ENCODE measurements at regions not wholly inside any gene's neighbourhood (a gene's known extent, or its start where the extent isn't known, plus 50 kb on each side); places are given as distances from the start of the nearest gene placed in this dataset.
"Not testable (repeated sequence)": the region's sequence is repeated elsewhere in the genome, so short reads cannot be mapped to it uniquely, and the experiment has no call there.

DNA sequence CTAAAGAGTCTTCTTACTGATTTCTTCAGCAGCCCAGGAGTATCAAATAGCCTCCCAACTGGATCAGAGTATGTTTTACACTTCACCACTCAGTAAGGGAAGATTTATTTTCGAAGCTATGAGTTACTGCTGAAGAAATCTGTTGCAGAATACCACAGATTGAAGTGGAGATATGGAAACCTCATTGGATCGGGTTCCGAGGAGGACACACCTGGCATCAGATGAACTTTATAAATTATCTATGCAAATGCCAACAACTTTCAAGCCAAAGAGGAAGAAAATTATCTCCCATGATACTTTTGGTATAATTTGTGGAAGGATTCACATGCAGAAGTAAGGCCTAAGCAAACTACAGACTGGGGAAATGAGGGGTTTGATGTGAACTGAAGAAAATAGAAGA is 515.9 kb upstream of the NDST4 start:
- Histone ChIP-seq H3K27me3 (no peaks in the 10 kb centered on the region), H3K27ac (no peak overlapping the region), H3K9me3 (replicated peaks) (no peaks in the 10 kb centered on the region), H3K4me3 (no peak overlapping the region), H3K36me3 (no peaks in the 10 kb centered on the region), H3K4me1 (peaks cover 6% of the 10 kb centered on the region; the same call in 1 of the 2 replicates)
- no peak for DNase-seq

DNA sequence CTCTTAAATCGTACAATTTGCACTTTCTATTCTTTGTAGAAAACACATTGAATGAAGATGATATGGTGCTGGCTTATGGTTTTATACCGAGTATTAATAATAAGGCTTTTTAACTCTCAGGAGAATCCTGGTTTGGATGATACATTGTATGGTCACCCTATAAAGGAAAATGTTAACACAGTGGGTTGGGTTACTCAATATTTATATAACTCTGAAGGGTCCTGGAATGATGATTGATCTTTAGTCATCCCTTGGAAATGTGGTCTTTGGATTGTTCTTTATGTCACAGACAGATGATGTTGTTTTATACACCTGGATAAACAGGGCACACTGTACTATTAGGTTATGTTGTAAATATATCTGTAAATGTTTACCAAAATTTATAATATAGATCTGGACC is 496.2 kb upstream of the NDST4 start:
- no peak for DNase-seq
- H3K4me3 ChIP-seq: no peak overlapping the region
- no peaks in the 10 kb centered on the region for H3K9me3 ChIP-seq (replicated peaks)
- H3K27ac ChIP-seq: no peak overlapping the region
- H3K4me1 ChIP-seq: no peaks in the 10 kb centered on the region
- no peaks in the 10 kb centered on the region for H3K36me3 ChIP-seq
- no peaks in the 10 kb centered on the region for H3K27me3 ChIP-seq

DNA sequence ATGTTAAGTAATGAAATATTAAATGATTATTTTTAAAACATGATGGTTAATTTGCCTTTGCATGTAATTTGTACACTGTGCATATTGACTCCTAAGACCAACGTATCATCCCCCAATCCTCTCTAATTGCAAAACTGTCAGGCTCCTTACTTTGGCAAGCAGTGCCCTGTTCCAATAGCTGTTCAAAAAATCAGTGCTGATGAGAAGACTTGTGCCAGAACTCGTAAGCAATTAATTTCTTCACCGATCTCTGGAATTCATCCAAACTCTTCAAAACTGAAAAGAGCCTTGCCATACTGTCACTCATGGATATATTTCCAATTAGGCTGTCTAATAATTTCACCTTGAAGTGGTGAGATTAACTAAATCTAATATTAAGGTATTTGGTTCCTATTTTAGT is 493.9 kb upstream of the NDST4 start:
- Histone ChIP-seq H3K27me3 (no peaks in the 10 kb centered on the region), H3K36me3 (no peaks in the 10 kb centered on the region), H3K9me3 (replicated peaks) (no peaks in the 10 kb centered on the region), H3K27ac (no peak overlapping the region), H3K4me1 (no peaks in the 10 kb centered on the region), H3K4me3 (no peak overlapping the region)
- no peak for DNase-seq

DNA sequence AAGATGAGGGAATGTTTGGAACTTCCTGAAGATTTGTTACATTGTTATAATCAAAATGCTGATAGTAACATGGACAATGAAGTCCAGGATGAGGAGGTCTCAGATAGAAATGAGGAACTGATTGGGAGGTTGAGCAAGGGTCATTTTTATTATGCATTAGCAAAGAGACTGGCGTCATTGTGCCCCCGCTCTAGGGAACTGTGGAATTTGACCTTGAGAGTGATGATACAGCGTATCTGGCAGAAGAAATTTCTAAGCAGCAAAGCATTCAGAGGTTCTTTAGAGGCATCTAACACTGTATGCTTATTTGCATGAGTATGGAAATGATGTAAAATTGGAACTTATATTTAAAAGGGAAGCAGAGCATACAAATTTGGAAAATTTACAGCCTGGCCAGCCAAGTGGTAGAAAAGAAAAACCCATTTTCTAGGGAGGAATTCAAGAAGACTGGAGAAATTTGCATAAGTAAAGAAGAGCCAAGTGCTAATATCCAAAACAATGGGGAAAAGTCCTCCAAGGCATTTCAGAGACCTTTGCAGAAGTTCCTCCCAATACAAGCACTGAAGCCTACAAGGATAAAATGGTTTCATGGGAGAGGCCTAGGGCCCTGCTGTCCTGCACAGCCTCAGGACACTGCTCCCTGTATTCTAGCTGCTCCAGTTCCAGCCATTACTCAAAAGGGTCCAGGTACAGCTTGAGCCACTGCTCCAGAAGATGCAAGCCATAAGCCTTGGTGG is 483.0 kb upstream of the NDST4 start:
- no peak overlapping the region for H3K4me3 ChIP-seq

DNA sequence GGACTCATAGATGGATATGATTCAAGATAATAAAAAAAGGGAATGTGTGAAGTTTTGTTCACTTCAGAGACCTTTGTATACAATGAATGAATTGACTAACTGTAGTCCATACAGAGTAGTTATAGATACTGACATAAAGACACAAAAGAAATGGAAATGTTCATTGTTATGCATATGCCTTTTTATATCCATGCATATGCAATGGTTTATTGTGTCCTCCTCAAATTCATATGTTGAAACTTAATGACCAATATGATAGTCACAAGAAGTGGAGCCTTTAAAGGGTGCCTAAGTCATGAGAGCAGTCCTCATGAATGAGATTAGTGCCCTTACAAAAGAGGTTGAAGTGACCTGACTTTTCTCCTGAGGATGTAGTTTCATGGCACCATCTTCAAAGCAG is 467.5 kb upstream of the NDST4 start:
- no peaks in the 10 kb centered on the region for H3K9me3 ChIP-seq (replicated peaks)
- no peaks in the 10 kb centered on the region for H3K36me3 ChIP-seq
- no peaks in the 10 kb centered on the region for H3K4me1 ChIP-seq
- H3K27ac ChIP-seq: no peak overlapping the region
- DNase-seq: no peak
- H3K4me3 ChIP-seq: no peak overlapping the region
- H3K27me3 ChIP-seq: no peaks in the 10 kb centered on the region

More for the DNA sequence above, 483.0 kb upstream of the NDST4 start:
- Histone ChIP-seq H3K9me3 (replicated peaks) (peaks cover 3% of the 10 kb centered on the region; the same call in 1 of the 2 replicates), H3K27me3 (no peaks in the 10 kb centered on the region), H3K36me3 (no peaks in the 10 kb centered on the region), H3K4me1 (peaks cover 5% of the 10 kb centered on the region; the same call in 1 of the 2 replicates), H3K27ac (no peak overlapping the region)
- no peak for DNase-seq

DNA sequence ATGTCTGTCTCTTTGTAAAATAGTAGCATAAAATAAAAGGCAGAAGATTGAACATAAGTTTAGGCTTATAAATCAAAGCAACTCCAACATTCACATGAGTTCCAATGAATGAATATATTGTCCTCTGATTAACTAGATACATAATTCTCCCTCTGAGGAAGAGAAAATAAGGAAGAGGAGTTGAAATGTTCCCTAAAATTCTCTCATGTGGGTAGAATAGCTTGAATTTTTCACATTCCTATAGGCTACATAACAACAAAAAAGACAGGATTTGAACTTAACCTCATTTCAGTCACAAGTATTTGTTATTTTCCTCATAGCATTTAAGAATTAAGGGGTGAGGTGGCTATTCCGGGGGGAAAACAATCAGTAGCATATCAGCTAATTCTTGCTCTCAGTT is 462.4 kb upstream of the NDST4 start:
- H3K4me3 ChIP-seq: no peak overlapping the region
- DNase-seq: no peak
- no peaks in the 10 kb centered on the region for H3K9me3 ChIP-seq (replicated peaks)
- no peaks in the 10 kb centered on the region for H3K36me3 ChIP-seq
- 0 out of 2 replicates have a peak, but pooled peaks cover 2% of the 10 kb centered on the region for H3K4me1 ChIP-seq
- no peak overlapping the region; the same call in 1 of the 2 replicates for H3K27ac ChIP-seq
- no peaks in the 10 kb centered on the region for H3K27me3 ChIP-seq

DNA sequence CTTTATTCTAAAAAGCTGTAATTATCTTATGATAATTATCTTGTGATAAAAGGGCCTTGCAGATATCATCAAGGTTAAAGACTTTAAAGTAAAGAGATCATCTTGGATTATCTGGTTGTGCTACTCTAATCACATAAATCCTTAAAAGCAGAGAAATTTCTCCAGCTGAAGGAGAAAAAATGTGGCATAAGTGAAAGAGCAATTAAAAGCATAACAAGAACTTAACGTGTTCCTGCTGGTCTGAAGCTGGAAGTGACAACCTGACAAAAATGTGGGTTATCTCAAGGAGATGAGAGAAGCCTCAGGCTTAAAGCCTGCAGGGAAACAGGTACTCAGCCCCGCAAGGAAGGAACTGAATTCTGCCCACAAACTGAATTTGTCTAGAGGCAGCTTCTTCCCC is 449.1 kb upstream of the NDST4 start:
- no peak overlapping the region for H3K4me3 ChIP-seq
- no peak for DNase-seq
- no peaks in the 10 kb centered on the region for H3K36me3 ChIP-seq
- H3K9me3 ChIP-seq (replicated peaks): no peaks in the 10 kb centered on the region
- no peak overlapping the region for H3K27ac ChIP-seq
- no peaks in the 10 kb centered on the region for H3K27me3 ChIP-seq
- no peaks in the 10 kb centered on the region for H3K4me1 ChIP-seq

DNA sequence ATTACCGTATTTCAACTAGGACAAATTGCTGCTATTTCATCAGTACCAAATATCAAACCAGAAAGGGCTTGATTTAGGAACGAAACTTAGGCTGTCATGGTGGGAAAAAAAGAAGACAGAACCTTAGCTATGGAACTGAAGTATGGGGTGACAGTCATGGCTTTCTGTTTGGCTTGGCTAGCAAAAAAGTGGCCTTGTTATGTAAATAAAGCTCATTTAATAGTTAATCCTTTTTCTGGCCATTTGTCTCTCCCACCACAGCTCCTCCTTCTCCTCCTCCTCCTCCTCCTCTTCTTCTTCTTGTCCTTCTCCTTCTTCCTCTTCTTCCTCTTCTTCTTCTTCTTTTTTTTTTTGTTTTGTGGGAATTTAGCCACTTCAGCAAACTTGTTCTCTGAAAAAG is 434.7 kb upstream of the NDST4 start:
- Histone ChIP-seq H3K27me3 (no peaks in the 10 kb centered on the region), H3K4me1 (no peaks in the 10 kb centered on the region), H3K4me3 (no peak overlapping the region), H3K36me3 (no peaks in the 10 kb centered on the region), H3K9me3 (replicated peaks) (no peaks in the 10 kb centered on the region), H3K27ac (no peak overlapping the region)
- DNase-seq: no peak

DNA sequence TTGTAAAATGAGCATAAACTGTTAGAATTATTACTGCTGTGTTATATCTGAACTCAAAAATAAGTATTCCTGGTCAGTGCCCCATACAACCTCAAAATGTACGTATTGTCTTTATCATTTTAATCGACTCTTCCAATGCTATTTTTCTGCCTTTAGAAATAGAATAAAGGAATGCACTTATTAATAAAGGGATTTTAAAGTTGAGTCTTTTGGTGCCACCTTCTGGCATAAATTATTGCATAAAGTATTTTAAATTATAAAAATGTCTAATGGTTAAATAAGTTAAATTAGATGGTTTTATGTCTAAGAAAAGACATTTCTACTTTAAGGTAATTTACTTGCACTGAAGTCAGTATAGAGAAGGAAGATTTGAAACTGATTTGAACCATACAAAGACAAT is 424.0 kb upstream of the NDST4 start:
- H3K9me3 ChIP-seq (replicated peaks): no peaks in the 10 kb centered on the region
- H3K27me3 ChIP-seq: no peaks in the 10 kb centered on the region
- H3K27ac ChIP-seq: no peak overlapping the region
- DNase-seq: peak in 1 of 2 experiments; percentile 44
- H3K4me3 ChIP-seq: no peak overlapping the region
- H3K36me3 ChIP-seq: no peaks in the 10 kb centered on the region
- no peaks in the 10 kb centered on the region; the same call in 1 of the 2 replicates for H3K4me1 ChIP-seq

DNA sequence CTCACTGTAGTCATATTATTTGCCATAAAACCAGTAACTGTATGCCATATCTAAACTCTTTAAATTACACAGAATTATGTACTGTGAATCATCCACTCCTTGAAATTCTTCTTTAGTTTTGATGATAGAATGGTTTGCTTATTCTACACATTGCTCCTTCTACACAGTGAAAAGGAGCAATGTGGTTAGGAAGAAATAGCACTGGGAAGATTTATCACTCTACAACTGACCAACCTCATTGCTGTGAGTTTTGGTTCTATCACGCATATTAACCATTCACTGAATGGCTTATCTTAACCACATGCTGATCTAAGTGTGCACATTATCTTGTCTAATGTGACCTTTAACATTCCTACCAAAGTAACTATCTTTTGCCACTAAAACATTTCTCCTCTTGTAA is 415.7 kb upstream of the NDST4 start:
- Histone ChIP-seq H3K27ac (no peak overlapping the region), H3K27me3 (no peaks in the 10 kb centered on the region), H3K4me1 (no peaks in the 10 kb centered on the region), H3K36me3 (no peaks in the 10 kb centered on the region), H3K9me3 (replicated peaks) (no peaks in the 10 kb centered on the region), H3K4me3 (no peak overlapping the region)
- DNase-seq: peak in 1 of 2 experiments; percentile 42

DNA sequence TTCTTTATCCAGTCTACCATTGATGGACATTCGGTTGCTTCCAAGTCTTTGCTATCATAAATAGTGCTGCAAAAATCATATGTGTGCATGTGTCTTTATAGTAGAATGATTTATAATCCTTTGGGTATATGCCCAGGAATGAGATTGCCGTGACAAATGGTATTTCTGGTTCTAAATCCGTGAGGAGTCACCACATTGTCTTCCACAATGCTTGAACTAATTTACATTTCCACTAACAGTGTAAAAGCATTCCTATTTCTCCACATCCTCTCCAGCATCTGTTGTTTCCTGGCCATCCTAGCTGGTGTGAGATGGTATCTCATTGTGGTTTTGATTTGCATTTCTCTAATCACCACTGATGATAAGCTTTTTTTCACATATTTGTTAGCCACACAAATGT is 406.1 kb upstream of the NDST4 start:
- H3K9me3 ChIP-seq (replicated peaks); H3K4me3 ChIP-seq; H3K36me3 ChIP-seq; H3K27me3 ChIP-seq: not testable (repeated sequence)
- H3K27ac ChIP-seq: peak overlapping the region; percentile 45
- peak; percentile 42 to 64 for DNase-seq
- peaks cover 14% of the 10 kb centered on the region for H3K4me1 ChIP-seq

DNA sequence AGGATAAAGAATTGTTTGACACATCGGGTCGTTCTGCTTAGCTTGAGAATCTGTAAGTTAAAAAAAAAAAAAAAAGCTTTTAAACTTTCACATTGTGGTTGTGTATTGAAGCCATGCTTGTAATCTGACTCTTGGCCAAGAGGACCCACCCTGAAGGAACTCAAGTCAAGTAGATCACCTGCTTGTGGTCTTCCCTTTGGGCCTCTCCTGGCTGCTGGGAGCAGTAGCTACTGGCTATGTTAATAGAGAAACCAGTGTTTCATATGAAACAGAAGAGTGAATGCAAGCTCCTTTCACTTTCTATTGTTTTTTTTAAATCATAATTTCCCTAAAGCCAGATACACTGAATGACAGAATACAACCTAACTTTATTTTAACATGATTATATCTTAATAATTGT is 402.4 kb upstream of the NDST4 start:
- H3K9me3 ChIP-seq (replicated peaks): no peaks in the 10 kb centered on the region
- H3K27ac ChIP-seq: no peak overlapping the region
- peaks cover 14% of the 10 kb centered on the region for H3K4me1 ChIP-seq
- no peaks in the 10 kb centered on the region for H3K27me3 ChIP-seq
- no peak overlapping the region for H3K4me3 ChIP-seq
- DNase-seq: peak; percentile 46 to 65
- H3K36me3 ChIP-seq: no peaks in the 10 kb centered on the region

DNA sequence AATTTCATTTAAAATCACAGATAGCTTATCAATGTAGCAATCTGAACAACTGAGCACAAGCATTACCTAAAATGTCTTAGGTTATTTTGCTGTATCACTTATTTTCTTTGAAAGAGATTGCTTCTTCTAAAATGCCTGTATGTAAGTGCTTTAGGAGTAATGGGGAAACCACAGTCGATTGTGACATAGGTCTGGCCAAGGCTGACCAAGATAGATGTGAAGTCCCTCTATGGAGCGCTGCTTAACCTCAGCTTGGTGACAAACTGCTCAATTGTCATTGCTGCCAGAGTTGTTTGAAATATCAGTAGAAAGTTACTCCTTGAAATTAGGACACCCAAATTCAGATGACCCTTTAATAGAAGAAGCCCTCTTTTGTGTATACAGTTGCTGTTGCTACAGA is 401.9 kb upstream of the NDST4 start:
- Histone ChIP-seq H3K27me3 (no peaks in the 10 kb centered on the region), H3K4me1 (peaks cover 14% of the 10 kb centered on the region), H3K27ac (no peak overlapping the region), H3K36me3 (no peaks in the 10 kb centered on the region), H3K9me3 (replicated peaks) (no peaks in the 10 kb centered on the region), H3K4me3 (no peak overlapping the region)
- DNase-seq: peak in 1 of 2 experiments; percentile 13

DNA sequence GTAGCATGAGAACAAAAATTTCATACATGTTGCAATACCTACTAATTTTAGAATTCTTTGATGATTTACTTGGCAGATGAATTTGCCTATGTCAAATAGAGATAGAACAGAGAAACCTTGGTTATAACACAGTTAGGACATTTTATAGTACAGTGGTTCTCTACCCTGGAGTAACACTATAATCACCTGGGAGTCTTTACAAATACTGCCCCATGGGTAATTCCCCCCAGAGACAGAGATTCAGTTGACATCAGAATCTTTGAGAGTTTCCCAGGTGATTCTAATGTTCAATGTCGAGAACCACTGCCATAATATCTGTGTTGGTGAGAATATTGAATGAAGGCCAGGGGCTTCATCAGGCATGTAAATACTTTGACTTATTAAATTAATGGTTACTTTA is 401.3 kb upstream of the NDST4 start:
- H3K4me3 ChIP-seq: no peak overlapping the region
- no peaks in the 10 kb centered on the region for H3K36me3 ChIP-seq
- H3K4me1 ChIP-seq: peaks cover 10% of the 10 kb centered on the region
- no peaks in the 10 kb centered on the region for H3K9me3 ChIP-seq (replicated peaks)
- no peak overlapping the region for H3K27ac ChIP-seq
- H3K27me3 ChIP-seq: no peaks in the 10 kb centered on the region
- DNase-seq: no peak

DNA sequence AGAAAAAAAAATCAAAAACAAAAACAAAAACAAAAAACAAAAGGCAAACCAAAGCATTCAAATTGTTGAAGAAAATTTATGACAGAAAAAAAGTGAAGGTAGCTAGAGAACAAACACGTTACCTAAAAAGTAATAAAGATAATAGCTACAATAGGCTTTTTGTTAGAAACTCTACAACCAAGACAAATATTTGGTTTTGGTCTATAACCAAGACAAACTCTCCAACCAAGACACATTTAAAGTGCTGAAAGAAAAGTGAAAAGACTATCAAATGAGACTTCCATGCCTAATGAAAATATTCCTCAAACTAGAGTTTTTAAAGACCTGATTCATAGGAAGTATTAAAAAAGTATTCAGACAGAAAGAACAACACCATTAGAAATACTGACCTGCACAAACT is 391.9 kb upstream of the NDST4 start:
- no peaks in the 10 kb centered on the region for H3K9me3 ChIP-seq (replicated peaks)
- H3K27ac ChIP-seq: no peak overlapping the region
- no peak for DNase-seq
- no peaks in the 10 kb centered on the region for H3K36me3 ChIP-seq
- H3K27me3 ChIP-seq: no peaks in the 10 kb centered on the region
- no peak overlapping the region for H3K4me3 ChIP-seq
- no peaks in the 10 kb centered on the region for H3K4me1 ChIP-seq

DNA sequence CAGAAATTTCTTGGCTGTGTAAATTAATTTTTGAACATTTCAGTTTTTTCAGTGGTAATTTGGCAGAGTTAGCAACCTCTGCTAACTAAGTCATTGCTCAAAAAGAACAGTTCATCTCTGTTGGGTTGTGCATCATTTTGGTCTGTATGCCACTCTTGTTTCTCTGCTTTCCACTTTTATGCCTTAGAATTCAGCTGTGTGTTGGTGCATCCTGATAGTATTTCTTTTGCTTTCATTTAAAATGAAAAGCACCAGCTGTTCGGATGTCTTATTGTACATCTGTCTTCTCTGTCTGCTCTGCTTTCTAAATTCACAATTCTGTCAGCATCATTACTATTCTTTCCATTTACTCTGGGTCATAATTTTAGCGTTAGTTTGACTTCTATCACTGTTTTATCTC is 388.2 kb upstream of the NDST4 start:
- no peaks in the 10 kb centered on the region for H3K4me1 ChIP-seq
- no peak for DNase-seq
- no peaks in the 10 kb centered on the region for H3K9me3 ChIP-seq (replicated peaks)
- H3K36me3 ChIP-seq: no peaks in the 10 kb centered on the region
- H3K27me3 ChIP-seq: no peaks in the 10 kb centered on the region
- H3K27ac ChIP-seq: no peak overlapping the region
- no peak overlapping the region for H3K4me3 ChIP-seq

All from SJCRH30 (cell line).